ENCODE measurements at regions not wholly inside any gene's neighbourhood (a gene's known extent, or its start where the extent isn't known, plus 50 kb on each side); places are given as distances from the start of the nearest gene placed in this dataset.
"Not testable (repeated sequence)": the region's sequence is repeated elsewhere in the genome, so short reads cannot be mapped to it uniquely, and the experiment has no call there.

DNA sequence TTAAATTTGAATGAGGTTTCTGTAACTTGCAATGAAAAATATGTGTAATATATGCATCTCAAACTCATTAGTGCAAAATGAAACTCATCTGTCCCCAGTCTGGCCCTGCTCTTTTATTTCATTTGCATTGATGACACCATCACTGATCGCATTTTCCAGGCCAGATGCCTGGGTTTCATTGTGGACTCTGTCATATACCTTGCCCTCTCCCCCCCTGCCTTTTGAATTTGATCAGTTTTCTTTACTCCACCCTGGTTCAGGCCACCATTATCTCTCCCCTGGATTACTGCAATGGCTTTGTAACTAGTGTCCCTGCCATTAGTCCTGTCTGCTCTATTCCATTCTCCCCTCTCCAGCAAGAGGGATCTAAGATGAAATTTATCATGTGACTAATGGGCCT is 360.6 kb upstream of the C11orf87 start:
- no peak for DNase-seq
- no peak for TF ChIP-seq CTCF (IDR thresholded peaks at IDR 0.05; ENCODE audit: insufficient read depth in 1 of 2, low read depth in 1 of 2, low read length in 1 of 2, severe bottlenecking in 1 of 2, unreplicated experiment in 1 of 2)
- no peaks in the 10 kb centered on the region for H3K36me3 ChIP-seq (ENCODE audit: control insufficient read depth, insufficient read depth, low read length)
- no peaks in the 10 kb centered on the region for H3K27me3 ChIP-seq (replicated peaks; ENCODE audit: control insufficient read depth, insufficient read depth, low read length)
- H3K4me3 ChIP-seq (ENCODE audit: low read depth, low read length): no peak overlapping the region
- Mint-ChIP-seq H3K27me3 (ENCODE audit: insufficient read depth, unreplicated experiment) (no peaks in the 10 kb centered on the region), H3K36me3 (ENCODE audit: insufficient read depth, unreplicated experiment) (no peaks in the 10 kb centered on the region), H3K9me3 (ENCODE audit: unreplicated experiment) (peaks cover 19% of the 10 kb centered on the region), H3K4me3 (ENCODE audit: unreplicated experiment) (no peak overlapping the region), H3K27ac (ENCODE audit: unreplicated experiment) (no peak overlapping the region), H3K4me1 (ENCODE audit: low read depth, unreplicated experiment) (peaks cover 25% of the 10 kb centered on the region)
- intact Hi-C loops (cut with micrococcal nuclease; ENCODE audit: unreplicated experiment): loop anchor here (5.0 kb wide), 1 partner anchor 364 kb away; no protein-coding TSS in a partner anchor
- CTCF ChIA-PET: no interaction called here
- POLR2A ChIA-PET: no interaction called here
- no TSS peak for BruUV-seq (replicated peaks)
- H3K4me1 ChIP-seq: peaks cover 24% of the 10 kb centered on the region
- no peaks in the 10 kb centered on the region for H3K9me3 ChIP-seq

GRCh38 chr11:109062445-109062844 is 359.5 kb upstream of the C11orf87 start:
- Histone ChIP-seq H3K36me3 (ENCODE audit: control insufficient read depth, insufficient read depth, low read length) (no peaks in the 10 kb centered on the region), H3K4me3 (ENCODE audit: low read depth, low read length) (no peak overlapping the region), H3K9me3 (no peaks in the 10 kb centered on the region), H3K4me1 (peaks cover 24% of the 10 kb centered on the region), H3K27me3 (replicated peaks; ENCODE audit: control insufficient read depth, insufficient read depth, low read length) (no peaks in the 10 kb centered on the region)
- ChIA-PET POLR2A (no interaction called here), CTCF (interaction anchor here (1.0 kb wide), 1 partner anchor 22 kb away, joined by 3 read pairs; no protein-coding TSS in a partner anchor)
- Mint-ChIP-seq H3K9me3 (ENCODE audit: unreplicated experiment) (peaks cover 19% of the 10 kb centered on the region), H3K36me3 (ENCODE audit: insufficient read depth, unreplicated experiment) (no peaks in the 10 kb centered on the region), H3K4me1 (ENCODE audit: low read depth, unreplicated experiment) (peaks cover 25% of the 10 kb centered on the region), H3K27me3 (ENCODE audit: insufficient read depth, unreplicated experiment) (no peaks in the 10 kb centered on the region), H3K27ac (ENCODE audit: unreplicated experiment) (no peak overlapping the region), H3K4me3 (ENCODE audit: unreplicated experiment) (no peak overlapping the region)
- no TSS peak for BruUV-seq (replicated peaks)
- no peak for DNase-seq
- intact Hi-C loops (cut with micrococcal nuclease; ENCODE audit: unreplicated experiment): loop anchor here (5.0 kb wide), 1 partner anchor 365 kb away; no protein-coding TSS in a partner anchor
- no peak for TF ChIP-seq CTCF (IDR thresholded peaks at IDR 0.05; ENCODE audit: insufficient read depth in 1 of 2, low read depth in 1 of 2, low read length in 1 of 2, severe bottlenecking in 1 of 2, unreplicated experiment in 1 of 2)

DNA sequence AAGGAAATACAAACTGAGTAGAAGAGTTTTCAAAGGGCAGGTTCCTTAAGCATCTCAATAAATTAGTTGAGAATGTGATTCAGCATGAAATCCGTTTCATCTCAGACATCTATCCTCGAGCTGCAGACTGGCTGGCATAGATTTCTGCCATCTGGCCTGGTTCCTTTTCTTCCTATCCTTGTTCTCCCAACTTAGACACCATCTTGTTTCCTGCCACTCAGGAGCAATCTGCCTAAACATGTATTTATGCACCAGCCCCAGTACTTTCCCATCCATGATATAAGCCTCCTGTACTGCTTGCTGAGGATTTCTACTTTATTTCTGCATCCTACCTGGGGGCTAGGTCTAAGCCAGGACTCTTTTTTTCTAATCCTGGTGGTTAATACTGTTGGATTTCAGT is 359.1 kb upstream of the C11orf87 start:
- Mint-ChIP-seq H3K27me3 (ENCODE audit: insufficient read depth, unreplicated experiment) (no peaks in the 10 kb centered on the region), H3K4me3 (ENCODE audit: unreplicated experiment) (no peak overlapping the region), H3K9me3 (ENCODE audit: unreplicated experiment) (peaks cover 17% of the 10 kb centered on the region), H3K4me1 (ENCODE audit: low read depth, unreplicated experiment) (peaks cover 24% of the 10 kb centered on the region), H3K27ac (ENCODE audit: unreplicated experiment) (no peak overlapping the region), H3K36me3 (ENCODE audit: insufficient read depth, unreplicated experiment) (no peaks in the 10 kb centered on the region)
- H3K9me3 ChIP-seq: no peaks in the 10 kb centered on the region
- CTCF ChIA-PET: interaction anchor here (1.0 kb wide), 1 partner anchor 23 kb away, joined by 3 read pairs; no protein-coding TSS in a partner anchor
- intact Hi-C loops (cut with micrococcal nuclease; ENCODE audit: unreplicated experiment): loop anchor here (5.0 kb wide), 1 partner anchor 366 kb away; no protein-coding TSS in a partner anchor
- H3K27me3 ChIP-seq (replicated peaks; ENCODE audit: control insufficient read depth, insufficient read depth, low read length): no peaks in the 10 kb centered on the region
- no peak overlapping the region for H3K4me3 ChIP-seq (ENCODE audit: low read depth, low read length)
- DNase-seq: no peak
- no TSS peak for BruUV-seq (replicated peaks)
- H3K4me1 ChIP-seq: peaks cover 24% of the 10 kb centered on the region
- POLR2A ChIA-PET: no interaction called here
- H3K36me3 ChIP-seq (ENCODE audit: control insufficient read depth, insufficient read depth, low read length): no peaks in the 10 kb centered on the region
- no peak for TF ChIP-seq CTCF (IDR thresholded peaks at IDR 0.05; ENCODE audit: insufficient read depth in 1 of 2, low read depth in 1 of 2, low read length in 1 of 2, severe bottlenecking in 1 of 2, unreplicated experiment in 1 of 2)

DNA sequence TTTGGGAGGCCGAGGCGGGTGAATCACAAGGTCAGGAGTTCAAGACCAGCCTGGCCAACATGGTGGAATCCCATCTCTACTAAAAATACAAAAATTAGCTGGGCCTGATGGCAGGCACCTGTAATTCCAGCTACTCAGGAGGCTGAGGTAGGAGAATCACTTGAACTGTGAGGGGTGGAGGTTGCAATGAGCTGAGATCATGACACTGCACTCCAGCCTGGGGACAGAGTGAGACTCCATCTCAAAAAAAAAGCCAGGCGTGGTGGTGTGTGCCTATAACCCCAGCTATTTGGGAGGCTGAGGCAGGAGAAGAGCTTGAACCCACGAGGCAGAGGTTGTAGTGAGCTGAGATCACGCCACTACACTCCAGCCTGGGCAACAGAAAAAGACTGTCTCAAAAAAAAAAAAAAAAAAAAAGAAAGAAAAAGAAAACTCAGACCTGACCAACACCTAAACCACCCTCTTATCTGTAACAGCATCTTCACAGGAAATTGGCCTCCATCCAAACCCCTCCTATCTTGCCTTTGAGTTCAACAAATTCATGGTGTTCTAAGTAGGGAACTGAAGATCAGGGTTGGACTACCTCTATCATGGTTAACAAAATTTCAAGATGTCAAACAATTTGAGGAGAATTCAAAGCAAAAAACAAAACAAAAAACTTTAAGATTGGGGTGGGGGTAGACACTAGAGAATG is 357.2 kb upstream of the C11orf87 start:
- H3K4me1 ChIP-seq; H3K27me3 ChIP-seq (replicated peaks; ENCODE audit: control insufficient read depth, insufficient read depth, low read length); H3K9me3 ChIP-seq; H3K4me1 Mint-ChIP-seq (ENCODE audit: low read depth, unreplicated experiment); CTCF ChIA-PET; H3K36me3 ChIP-seq (ENCODE audit: control insufficient read depth, insufficient read depth, low read length); H3K4me3 Mint-ChIP-seq (ENCODE audit: unreplicated experiment); H3K4me3 ChIP-seq (ENCODE audit: low read depth, low read length); DNase-seq; H3K27me3 Mint-ChIP-seq (ENCODE audit: insufficient read depth, unreplicated experiment); H3K9me3 Mint-ChIP-seq (ENCODE audit: unreplicated experiment); BruUV-seq (replicated peaks); POLR2A ChIA-PET; H3K27ac Mint-ChIP-seq (ENCODE audit: unreplicated experiment); H3K36me3 Mint-ChIP-seq (ENCODE audit: insufficient read depth, unreplicated experiment): not testable (repeated sequence)
- intact Hi-C loops (cut with micrococcal nuclease; ENCODE audit: unreplicated experiment): loop anchor here (5.0 kb wide), 1 partner anchor 367 kb away; no protein-coding TSS in a partner anchor
